ENCODE measurements at regions not wholly inside any gene's neighbourhood (a gene's known extent, or its start where the extent isn't known, plus 50 kb on each side); places are given as distances from the start of the nearest gene placed in this dataset.

- in situ Hi-C loops (cut with HindIII; ENCODE audit: low sequenced_read_pairs), result no loop called here
- TF ChIP-seq, protein P1, sequence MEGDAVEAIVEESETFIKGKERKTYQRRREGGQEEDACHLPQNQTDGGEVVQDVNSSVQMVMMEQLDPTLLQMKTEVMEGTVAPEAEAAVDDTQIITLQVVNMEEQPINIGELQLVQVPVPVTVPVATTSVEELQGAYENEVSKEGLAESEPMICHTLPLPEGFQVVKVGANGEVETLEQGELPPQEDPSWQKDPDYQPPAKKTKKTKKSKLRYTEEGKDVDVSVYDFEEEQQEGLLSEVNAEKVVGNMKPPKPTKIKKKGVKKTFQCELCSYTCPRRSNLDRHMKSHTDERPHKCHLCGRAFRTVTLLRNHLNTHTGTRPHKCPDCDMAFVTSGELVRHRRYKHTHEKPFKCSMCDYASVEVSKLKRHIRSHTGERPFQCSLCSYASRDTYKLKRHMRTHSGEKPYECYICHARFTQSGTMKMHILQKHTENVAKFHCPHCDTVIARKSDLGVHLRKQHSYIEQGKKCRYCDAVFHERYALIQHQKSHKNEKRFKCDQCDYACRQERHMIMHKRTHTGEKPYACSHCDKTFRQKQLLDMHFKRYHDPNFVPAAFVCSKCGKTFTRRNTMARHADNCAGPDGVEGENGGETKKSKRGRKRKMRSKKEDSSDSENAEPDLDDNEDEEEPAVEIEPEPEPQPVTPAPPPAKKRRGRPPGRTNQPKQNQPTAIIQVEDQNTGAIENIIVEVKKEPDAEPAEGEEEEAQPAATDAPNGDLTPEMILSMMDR (IDR thresholded peaks at IDR 0.05; ENCODE audit: low read depth, low read length, missing control alignments), result no peak
- no peak overlapping the region for H3K4me3 ChIP-seq (ENCODE audit: low read depth, low read length)
- peak; percentile 38 for DNase-seq (ENCODE audit: low read depth)
Measured at GRCh38 chr4:59612235-59612634, 1587.9 kb upstream of the ADGRL3 start.

GRCh38 chr4:59615316-59615715 is 1584.8 kb upstream of the ADGRL3 start:
- no peak overlapping the region for H3K4me3 ChIP-seq (ENCODE audit: low read depth, low read length)
- DNase-seq (ENCODE audit: low read depth), result no peak
- TF ChIP-seq, protein P1 (IDR thresholded peaks at IDR 0.05; ENCODE audit: low read depth, low read length, missing control alignments), result no peak
- in situ Hi-C loops (cut with HindIII; ENCODE audit: low sequenced_read_pairs), result no loop called here

DNA sequence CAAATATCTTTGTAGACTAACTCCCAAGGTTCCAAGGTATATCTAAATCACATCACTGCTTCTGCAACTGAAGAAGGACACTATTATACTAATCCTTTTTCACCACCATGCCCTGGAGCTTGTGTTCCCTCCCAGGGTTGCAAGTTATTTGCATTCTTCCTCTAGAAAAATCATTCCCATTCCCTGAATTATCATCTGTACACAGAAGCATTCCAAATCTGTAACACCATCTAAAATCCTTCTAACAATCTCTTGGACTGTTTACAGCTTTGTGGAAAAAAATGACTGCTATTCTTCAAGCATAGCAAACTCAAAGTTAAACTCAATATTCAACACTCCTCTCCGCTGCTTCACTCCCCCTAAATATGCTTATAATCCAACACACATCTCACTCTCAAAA is 1570.8 kb upstream of the ADGRL3 start:
- TF ChIP-seq, protein P1 (IDR thresholded peaks at IDR 0.05; ENCODE audit: low read depth, low read length, missing control alignments), result no peak
- in situ Hi-C loops (cut with HindIII; ENCODE audit: low sequenced_read_pairs), result no loop called here
- H3K4me3 ChIP-seq (ENCODE audit: low read depth, low read length), result no peak overlapping the region
- no peak for DNase-seq (ENCODE audit: low read depth)

DNA sequence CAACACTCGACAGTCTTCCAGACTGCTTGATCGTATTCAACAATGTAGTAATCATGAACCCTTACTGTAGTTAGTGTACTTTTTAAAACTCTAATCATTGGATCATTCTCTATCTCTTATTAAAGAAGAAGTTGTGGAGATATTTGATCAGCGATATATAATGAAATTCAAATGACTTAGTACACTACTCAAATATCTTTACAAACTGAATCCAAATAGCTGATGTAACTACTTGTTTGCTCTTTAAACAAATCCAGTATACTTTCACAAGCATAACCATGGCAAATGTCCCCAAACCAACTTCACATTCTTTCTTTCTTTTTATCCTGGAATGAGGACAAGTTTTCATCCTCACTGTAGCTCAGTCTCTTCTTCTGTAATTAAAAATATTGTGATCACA is 1569.9 kb upstream of the ADGRL3 start:
- no peak overlapping the region for H3K4me3 ChIP-seq (ENCODE audit: low read depth, low read length)
- no peak for DNase-seq (ENCODE audit: low read depth)
- in situ Hi-C loops (cut with HindIII; ENCODE audit: low sequenced_read_pairs), result no loop called here
- TF ChIP-seq, protein P1 (IDR thresholded peaks at IDR 0.05; ENCODE audit: low read depth, low read length, missing control alignments), result no peak

DNA sequence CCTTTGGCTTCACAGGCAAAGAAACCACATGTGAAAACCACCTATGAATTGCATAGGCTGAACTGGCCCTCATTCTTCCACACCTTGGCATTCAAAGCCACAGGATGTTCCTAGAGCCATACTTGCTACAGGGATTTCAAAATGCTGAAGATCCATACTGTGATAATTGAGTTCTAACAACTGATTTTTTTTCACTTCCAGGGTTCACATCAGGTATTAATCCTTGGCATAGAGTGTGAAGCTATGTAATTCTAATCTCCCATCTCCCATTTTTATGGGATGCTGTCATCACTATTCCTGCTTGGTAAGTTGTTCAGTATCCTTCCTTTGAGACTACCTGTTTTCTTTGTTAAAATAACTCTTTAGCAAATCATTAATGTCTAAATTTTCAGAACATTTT is 1569.2 kb upstream of the ADGRL3 start:
- no peak overlapping the region for H3K4me3 ChIP-seq (ENCODE audit: low read depth, low read length)
- in situ Hi-C loops (cut with HindIII; ENCODE audit: low sequenced_read_pairs), result no loop called here
- no peak for DNase-seq (ENCODE audit: low read depth)
- TF ChIP-seq, protein P1 (IDR thresholded peaks at IDR 0.05; ENCODE audit: low read depth, low read length, missing control alignments), result no peak

- no peak for DNase-seq (ENCODE audit: low read depth)
- in situ Hi-C loops (cut with HindIII; ENCODE audit: low sequenced_read_pairs), result no loop called here
- H3K4me3 ChIP-seq (ENCODE audit: low read depth, low read length), result no peak overlapping the region
- TF ChIP-seq, protein P1 (IDR thresholded peaks at IDR 0.05; ENCODE audit: low read depth, low read length, missing control alignments), result no peak
Measured at GRCh38 chr4:59637596-59637995, 1562.5 kb upstream of the ADGRL3 start.

DNA sequence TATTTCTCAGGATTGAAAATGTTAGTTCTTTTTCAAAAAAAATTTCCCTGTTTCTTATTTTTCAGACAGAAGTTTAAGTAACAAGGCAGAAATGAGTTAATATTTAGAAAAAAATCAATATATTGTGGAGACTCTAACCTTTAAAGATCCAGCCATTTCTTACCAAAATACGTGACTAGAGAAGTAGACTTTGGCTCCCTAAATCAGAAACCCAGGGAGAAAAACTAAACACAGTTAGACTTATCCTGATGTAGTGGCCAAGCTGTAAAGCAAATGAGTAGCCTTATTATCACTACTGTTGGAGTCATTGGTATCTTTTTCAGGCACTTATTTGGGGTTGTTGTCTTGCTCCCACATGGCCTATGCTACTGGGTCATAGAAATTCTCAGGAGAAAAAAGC is 1556.4 kb upstream of the ADGRL3 start:
- no peak overlapping the region for H3K4me3 ChIP-seq (ENCODE audit: low read depth, low read length)
- TF ChIP-seq, protein P1 (IDR thresholded peaks at IDR 0.05; ENCODE audit: low read depth, low read length, missing control alignments), result no peak
- in situ Hi-C loops (cut with HindIII; ENCODE audit: low sequenced_read_pairs), result no loop called here
- no peak for DNase-seq (ENCODE audit: low read depth)

Data from astrocyte of the cerebellum (primary cell).